Kidney epithelial cell (primary cell): ENCODE measurements at regions not wholly inside any gene's neighbourhood (a gene's known extent, or its start where the extent isn't known, plus 50 kb on each side); places are given as distances from the start of the nearest gene placed in this dataset.
"Not testable (repeated sequence)": the region's sequence is repeated elsewhere in the genome, so short reads cannot be mapped to it uniquely, and the experiment has no call there.

ENCODE experiments used
- DNase-seq: peaks from one replicate; pipeline ENCODE4 v3.0.0-alpha.2; 2010; ENCODE audit warnings: low read depth
- H3K27me3 ChIP-seq: 2 replicates; pipeline ENCODE4 v1.6.0; 2011; ENCODE audit warnings: low read length; ENCODE audit not compliant: control insufficient read depth, insufficient read depth
- H3K36me3 ChIP-seq: 2 replicates; pipeline ENCODE4 v1.5.1; 2011; ENCODE audit warnings: low read length; ENCODE audit not compliant: control insufficient read depth, insufficient read depth
- H3K4me3 ChIP-seq: 2 replicates; pipeline ENCODE4 v1.5.1; 2011; ENCODE audit warnings: low read depth, mild to moderate bottlenecking, control low read depth, low read length

DNA sequence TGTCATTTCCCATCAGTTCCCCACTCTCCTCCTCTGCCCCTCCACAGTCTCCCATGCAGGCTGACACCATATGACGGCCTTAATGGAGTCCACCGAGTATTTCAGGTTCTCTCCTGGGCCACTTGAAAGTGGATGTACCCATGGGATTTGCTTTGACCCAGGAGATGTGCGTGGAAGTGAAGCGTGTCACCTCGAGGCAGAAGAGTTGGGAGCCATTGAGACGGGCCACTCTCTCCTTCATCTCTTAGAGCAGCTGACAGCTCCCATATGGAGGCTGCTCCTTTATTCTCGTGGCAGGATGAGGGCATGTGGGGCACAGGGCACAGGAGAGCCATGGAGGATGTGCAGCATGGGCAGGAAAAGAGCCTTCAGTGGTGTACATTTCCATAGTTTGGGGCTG is 144.7 kb upstream of the CRYM start:
- not testable (repeated sequence) for H3K27me3 ChIP-seq, DNase-seq, H3K36me3 ChIP-seq, H3K4me3 ChIP-seq

DNA sequence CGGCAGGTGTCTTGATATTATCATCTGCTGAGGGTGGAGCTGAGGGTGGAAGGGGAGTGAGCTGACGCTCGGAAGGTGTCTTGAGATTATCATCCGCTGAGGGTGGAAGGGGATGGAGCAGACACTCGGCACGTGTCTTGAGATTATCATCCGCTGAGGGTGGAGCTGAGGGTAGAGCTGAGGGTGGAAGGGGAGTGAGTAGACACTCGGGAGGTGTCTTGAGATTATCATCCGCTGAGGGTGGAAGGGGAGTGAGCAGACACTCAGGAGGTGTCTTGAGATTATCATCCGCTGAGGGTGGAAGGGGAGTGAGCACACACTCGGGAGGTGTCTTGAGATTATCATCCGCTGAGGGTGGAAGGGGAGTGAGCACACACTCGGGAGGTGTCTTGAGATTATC is 126.6 kb upstream of the CRYM start:
- H3K27me3 ChIP-seq, H3K4me3 ChIP-seq: not testable (repeated sequence)

DNA sequence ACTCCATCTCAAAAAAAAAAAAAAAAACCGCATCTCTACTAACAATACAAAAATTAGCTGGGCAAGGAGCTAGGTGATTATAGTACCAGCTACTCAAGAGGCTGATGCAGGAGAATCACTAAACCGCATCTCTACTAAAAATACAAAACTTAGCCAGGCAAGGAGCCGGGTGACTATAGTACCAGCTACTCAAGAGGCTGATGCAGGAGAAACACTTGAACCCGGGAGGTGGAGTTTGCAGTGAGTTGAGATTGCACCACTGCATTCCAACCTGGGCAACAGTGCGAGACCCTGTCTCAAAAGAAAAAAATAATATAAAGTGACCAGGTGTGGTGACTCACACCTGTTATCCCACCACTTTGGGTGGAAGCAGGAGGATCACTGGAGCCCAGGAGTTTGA is 119.8 kb upstream of the CRYM start:
- not testable (repeated sequence) for DNase-seq, H3K27me3 ChIP-seq

More for the DNA sequence above, 126.6 kb upstream of the CRYM start:
- not testable (repeated sequence) for DNase-seq, H3K36me3 ChIP-seq

DNA sequence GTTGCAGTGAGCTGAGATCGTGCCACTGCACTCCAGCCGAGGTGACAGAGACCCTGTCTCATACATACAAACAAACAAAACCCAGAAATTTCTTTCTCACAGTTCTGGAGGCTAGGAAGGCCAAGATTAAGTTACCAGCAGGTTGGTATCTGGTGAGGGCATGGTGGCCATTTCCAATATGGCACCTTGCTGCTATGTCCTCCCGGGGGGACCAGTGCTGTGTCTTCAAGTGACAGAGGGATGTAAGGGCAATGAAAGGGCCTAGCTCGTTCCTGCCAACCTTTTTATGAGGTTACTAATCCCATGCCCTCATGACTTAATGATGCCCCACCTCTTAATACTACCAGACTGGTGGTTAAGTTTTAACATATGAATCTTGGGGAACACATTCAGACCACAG is 118.5 kb upstream of the CRYM start:
- H3K27me3 ChIP-seq, H3K36me3 ChIP-seq: not testable (repeated sequence)

More for the DNA sequence above, 119.8 kb upstream of the CRYM start:
- H3K36me3 ChIP-seq, H3K4me3 ChIP-seq: not testable (repeated sequence)

DNA sequence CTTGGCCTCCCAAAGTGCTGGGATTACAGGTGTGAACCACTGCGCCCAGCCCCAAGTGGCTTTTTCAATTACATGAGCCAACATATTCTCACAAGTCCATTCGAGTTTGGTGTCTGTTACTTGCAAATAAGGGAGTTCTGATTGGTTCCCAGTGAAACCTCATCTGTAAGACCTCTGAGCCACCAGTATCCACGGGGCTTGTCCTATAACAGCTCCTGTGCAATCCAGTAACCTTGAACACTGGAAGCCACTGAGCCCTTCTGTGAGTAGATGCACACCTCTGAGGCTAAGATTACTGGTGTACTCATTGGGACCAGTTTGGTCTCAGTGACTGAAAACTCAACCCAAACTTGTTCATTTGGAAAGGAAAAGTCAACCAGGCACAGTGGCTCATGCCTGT is 112.5 kb upstream of the CRYM start:
- not testable (repeated sequence) for H3K4me3 ChIP-seq, DNase-seq, H3K36me3 ChIP-seq, H3K27me3 ChIP-seq

More for the DNA sequence above, 118.5 kb upstream of the CRYM start:
- not testable (repeated sequence) for H3K4me3 ChIP-seq, DNase-seq

DNA sequence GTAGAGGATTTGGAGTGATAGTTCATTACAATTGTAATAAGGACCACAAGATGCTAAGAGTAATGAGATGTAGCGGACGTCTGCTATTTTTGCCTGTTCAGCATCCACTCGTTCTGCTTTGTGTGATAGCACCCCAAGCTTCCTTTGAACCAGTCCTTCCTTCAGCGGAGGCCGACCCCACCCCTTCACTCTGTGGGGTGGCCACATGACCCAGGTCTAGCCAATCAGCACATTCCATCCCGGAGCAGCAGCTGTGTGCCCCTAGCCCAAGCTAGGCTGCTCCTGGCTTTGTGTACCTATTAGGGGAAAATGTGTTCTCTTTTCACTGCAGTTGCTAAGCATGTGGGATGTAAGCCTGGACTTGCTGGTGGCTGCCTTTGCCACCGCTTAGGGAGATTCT is 111.8 kb upstream of the CRYM start:
- DNase-seq, H3K4me3 ChIP-seq: not testable (repeated sequence)

DNA sequence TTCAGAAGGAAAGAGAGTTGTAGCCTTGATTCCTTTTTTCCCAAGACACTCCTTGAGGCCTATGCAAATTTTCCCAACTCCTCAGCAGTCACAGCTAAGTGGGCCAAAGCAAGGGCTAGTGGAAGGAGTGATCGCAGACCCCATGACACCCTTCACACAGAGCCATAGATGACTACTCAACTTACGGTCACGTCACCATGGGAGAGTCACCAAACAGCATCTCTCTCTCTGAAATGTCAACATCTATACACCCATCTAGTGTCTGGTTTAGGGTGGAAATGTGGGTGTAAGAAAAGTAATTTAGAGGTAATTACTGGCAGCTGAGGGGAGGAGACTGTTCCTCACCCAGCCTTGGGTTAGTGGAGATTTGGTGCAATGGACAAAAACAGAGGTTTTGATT is 109.7 kb upstream of the CRYM start:
- not testable (repeated sequence) for H3K36me3 ChIP-seq, DNase-seq, H3K27me3 ChIP-seq

More for the DNA sequence above, 111.8 kb upstream of the CRYM start:
- H3K27me3 ChIP-seq, H3K36me3 ChIP-seq: not testable (repeated sequence)

DNA sequence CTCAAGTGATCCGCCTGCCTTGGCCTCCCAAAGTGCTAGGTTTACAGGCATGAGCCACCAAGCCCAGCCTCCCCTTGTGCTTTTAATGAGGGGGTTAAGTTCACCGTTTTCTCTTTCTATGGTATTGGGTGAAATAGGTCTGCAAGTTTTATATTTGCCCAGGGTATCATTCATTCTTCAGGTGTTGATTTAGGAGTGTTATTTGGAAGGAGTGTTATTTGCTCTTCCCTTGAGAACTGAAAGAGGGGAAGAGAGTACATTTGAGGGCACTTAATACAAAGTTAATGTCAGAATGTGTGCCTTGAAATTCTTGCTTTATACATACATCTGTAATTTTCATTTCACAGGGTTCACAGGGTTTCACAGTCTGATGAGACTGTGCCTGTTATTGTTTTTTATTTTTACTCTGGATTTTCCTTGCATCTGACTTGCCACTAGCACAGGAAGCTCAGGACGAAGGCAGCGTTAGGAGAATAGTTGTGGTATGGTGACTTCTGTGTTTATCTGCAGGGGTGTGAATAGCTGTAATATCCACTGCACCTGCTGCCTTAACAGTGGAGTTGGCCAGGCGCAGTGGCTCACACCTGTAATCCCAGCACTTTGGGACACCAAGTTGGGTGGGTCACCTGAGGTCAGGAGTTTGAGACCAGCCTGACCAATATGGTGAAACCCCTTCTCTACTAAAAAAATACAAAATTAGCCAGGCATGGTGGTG is 108.3 kb upstream of the CRYM start:
- H3K36me3 ChIP-seq, DNase-seq, H3K4me3 ChIP-seq, H3K27me3 ChIP-seq: not testable (repeated sequence)

More for the DNA sequence above, 109.7 kb upstream of the CRYM start:
- H3K4me3 ChIP-seq, result not testable (repeated sequence)

DNA sequence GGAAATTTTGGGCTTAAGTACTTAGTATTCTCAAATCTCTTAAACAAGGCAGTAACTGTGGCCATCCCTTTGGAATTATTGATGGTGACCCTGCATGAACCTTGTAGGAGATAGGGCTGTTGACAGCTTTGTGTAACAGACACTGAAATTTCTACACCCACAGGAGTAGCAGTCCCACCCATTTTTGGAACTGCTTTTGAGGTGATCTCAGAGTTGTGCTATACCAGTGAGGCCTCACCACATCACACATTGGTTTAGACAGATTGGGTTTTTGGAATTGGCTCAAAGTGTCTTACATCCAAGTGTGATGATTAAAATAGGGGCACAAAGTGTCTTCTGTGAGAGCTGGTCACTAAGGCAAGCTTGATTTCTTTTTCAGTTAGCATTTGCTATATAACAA is 105.6 kb upstream of the CRYM start:
- not testable (repeated sequence) for H3K36me3 ChIP-seq, H3K27me3 ChIP-seq, DNase-seq, H3K4me3 ChIP-seq

DNA sequence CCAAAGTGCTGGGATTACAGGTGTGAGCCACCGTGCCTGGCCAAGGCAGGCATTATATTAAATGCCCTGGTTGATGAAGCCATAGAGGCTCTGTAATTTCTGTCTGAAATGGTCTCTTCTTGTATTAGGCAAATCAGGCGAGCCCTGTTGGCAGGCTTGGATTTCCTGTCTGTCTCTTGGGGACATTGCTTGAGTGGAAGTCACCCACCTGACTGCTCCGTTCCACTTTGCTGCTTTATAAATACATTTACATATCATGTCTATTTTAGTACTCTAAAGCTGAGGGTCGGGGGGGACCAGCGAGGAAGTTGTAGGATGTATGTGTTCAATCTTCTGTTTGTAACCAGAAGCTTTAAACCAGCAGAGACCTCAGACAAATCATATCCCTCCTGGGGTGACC is 101.6 kb upstream of the CRYM start:
- H3K36me3 ChIP-seq, H3K4me3 ChIP-seq, H3K27me3 ChIP-seq, DNase-seq: not testable (repeated sequence)

DNA sequence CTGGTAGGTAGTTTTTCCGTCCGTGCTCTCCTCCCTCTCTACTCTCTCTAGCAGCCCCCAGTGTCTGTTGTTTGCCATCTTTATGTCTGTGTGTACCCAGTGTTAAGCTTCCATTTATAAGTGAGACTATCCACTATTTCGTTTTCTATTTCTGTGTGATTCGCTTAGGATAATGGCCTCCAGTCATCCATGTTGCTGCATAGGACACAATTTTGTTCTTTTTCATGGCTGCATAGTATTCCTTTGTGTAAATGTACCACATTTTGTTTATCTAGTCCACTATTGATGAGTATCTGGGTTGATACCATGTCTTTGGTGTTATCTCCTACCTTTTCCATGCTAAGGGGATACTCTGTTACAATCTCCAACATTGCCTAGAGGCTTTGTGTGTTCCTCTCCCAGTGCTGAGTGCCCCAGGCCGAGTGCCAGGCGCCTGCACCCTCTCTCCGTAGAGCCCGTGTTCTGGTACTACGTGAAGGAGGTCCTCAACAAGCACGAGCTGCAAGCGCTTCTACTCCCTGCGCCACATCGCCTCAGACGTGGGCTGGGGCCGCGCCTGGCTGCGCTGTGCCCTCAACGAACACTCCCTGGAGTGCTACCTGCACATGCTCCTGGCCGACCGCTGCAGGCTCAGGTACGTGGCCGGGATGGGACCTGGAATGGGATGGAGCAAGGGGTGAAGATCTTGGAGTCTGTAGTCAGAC is 98.3 kb upstream of the CRYM start:
- DNase-seq, H3K27me3 ChIP-seq, H3K4me3 ChIP-seq, H3K36me3 ChIP-seq: not testable (repeated sequence)

DNA sequence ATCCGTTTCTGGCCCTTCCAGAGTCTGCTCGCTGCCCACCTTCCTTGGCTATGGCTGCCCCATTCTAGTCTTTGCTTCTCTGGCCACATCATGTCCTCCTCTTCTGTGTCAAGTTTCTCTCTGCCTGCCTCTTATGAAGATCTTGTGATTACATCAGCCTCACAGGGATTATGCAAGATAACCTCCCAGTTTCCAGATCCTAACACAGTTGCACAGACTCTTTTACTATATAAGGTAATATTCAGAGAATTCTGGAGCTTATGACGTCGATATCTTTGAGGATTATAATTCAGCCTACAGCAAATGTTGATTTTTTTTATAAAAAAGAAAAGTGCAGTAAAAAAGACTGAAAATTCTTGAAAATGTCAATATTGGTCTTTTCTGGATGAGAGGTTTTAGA is 97.2 kb upstream of the CRYM start:
- H3K36me3 ChIP-seq, H3K27me3 ChIP-seq, DNase-seq, H3K4me3 ChIP-seq: not testable (repeated sequence)

DNA sequence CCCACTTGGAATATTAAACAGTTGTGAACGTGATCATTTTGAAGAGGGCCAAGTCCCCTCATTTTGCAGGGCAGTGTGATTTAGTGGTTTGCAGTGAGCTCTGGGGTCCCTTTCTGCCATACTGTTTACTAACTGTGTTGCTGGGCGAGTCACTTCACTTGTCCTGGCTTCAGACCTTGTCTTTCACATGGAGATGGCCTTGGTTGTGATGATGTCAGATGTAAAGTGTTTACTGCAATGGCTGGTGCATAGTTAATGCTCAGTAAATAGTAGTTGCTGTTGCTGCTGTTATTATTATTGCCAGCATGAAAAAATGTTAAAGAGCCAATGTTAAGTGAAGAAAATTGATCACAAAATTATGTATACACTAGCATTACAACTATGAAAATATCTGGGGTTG is 95.4 kb upstream of the CRYM start:
- H3K4me3 ChIP-seq, DNase-seq, H3K27me3 ChIP-seq, H3K36me3 ChIP-seq: not testable (repeated sequence)

DNA sequence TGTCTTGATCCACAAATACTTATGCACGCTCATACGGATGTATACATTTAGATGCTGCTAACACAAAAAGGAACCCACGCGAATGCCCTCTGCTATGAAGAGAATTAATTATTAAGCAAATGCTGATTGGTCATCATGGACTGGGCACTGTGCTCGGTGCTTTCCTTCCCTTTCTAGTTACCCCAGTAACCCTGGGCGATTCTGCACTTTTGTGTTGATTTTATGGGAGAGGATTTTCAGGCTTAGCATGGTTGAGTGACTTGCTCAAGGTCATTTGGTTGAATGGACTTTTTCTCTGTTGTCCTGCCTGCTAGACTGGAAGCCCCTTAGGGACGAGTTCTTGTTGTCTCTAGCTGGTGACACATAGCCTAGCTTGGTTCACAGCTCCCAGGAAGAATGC is 94.8 kb upstream of the CRYM start:
- not testable (repeated sequence) for H3K36me3 ChIP-seq, H3K27me3 ChIP-seq, DNase-seq, H3K4me3 ChIP-seq

DNA sequence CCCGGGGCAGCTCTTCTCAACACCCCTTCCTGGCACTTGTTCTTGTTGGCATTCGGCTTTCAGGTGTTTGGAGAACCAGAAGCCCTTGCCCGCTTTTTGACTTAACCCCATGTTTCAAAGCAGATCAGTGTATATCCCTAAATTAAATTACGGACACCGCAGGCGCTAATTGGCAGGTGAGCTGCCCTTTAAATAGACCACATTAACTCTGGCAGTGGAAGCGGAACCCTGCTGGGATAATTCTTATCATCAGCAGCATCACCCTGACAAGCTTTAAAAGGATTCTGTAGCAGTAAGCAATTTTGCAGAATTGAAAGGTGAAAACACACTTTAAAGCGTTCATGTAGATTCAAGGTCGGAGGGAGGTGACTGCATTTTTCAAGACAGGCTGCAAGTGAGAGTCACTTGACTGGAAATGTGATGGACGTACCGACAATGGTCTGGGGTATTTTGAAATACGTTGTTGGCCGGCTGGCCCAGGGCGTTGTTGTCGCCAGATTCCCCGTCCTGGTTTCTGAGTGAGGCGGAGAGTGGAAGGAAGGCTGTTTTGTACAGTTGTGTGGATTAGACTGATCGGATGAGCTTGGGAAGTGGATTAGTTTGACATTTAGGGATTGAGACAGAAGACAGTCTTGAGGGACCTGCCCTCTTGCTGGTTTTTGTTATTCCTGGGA is 94.2 kb upstream of the CRYM start:
- H3K4me3 ChIP-seq, H3K36me3 ChIP-seq, H3K27me3 ChIP-seq, DNase-seq: not testable (repeated sequence)
